ENCODE measurements at regions not wholly inside any gene's neighbourhood (a gene's known extent, or its start where the extent isn't known, plus 50 kb on each side); places are given as distances from the start of the nearest gene placed in this dataset.

DNA sequence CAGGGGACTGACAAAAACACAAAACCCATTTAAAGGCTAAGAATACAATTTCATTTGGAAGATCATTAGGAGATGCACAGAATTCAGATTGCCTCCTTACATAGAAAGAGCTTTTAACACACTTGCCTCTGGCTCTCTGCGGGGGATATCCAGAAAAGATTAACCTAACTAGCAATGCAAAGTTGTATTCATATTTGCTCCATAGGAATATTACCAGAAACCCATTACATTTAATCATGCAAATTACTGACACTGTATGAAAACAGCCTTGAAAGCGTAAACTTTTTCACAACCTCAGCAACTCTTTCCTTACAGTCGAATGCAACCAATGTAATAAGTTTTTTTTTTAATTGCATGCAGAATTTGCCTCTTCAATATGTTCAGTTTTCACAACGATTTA is 1087.3 kb upstream of the PRKX start:
- Mint-ChIP-seq H3K9me3 (ENCODE audit: low read depth, unreplicated experiment) (peaks cover 2% of the 10 kb centered on the region), H3K27me3 (ENCODE audit: unreplicated experiment) (no peaks in the 10 kb centered on the region), H3K36me3 (ENCODE audit: insufficient read depth, unreplicated experiment) (no peaks in the 10 kb centered on the region), H3K4me3 (ENCODE audit: low read depth, unreplicated experiment) (no peak overlapping the region), H3K4me1 (ENCODE audit: low read depth, unreplicated experiment) (no peaks in the 10 kb centered on the region), H3K27ac (ENCODE audit: unreplicated experiment) (no peak overlapping the region)
- intact Hi-C loops (cut with micrococcal nuclease; ENCODE audit: unreplicated experiment) = no loop called here
- no TSS peak for BruUV-seq (replicated peaks)
- CTCF ChIA-PET = no interaction called here
- TF ChIP-seq, protein P1, sequence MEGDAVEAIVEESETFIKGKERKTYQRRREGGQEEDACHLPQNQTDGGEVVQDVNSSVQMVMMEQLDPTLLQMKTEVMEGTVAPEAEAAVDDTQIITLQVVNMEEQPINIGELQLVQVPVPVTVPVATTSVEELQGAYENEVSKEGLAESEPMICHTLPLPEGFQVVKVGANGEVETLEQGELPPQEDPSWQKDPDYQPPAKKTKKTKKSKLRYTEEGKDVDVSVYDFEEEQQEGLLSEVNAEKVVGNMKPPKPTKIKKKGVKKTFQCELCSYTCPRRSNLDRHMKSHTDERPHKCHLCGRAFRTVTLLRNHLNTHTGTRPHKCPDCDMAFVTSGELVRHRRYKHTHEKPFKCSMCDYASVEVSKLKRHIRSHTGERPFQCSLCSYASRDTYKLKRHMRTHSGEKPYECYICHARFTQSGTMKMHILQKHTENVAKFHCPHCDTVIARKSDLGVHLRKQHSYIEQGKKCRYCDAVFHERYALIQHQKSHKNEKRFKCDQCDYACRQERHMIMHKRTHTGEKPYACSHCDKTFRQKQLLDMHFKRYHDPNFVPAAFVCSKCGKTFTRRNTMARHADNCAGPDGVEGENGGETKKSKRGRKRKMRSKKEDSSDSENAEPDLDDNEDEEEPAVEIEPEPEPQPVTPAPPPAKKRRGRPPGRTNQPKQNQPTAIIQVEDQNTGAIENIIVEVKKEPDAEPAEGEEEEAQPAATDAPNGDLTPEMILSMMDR (IDR thresholded peaks at IDR 0.05; ENCODE audit: unreplicated experiment) = no peak
- no peak for DNase-seq

DNA sequence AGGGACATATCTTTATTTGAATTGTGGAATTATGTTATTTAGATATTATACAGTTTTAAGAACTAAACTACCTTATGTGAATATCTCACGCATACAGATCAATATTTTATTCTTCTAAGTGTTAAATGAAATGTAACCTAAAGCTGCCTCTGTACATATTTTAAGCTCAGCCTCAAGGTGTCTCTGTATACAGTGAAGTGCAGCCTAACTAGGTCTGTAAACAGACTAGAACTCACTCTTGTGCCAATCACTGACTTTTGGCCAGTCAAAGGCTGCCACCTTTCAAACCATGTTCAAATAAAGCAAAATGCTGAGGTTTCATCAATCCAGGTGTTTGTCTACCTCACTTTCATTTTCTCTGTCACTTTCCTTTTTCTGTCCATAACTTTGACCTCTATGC is 1074.5 kb upstream of the PRKX start:
- TF ChIP-seq, protein P1 (IDR thresholded peaks at IDR 0.05; ENCODE audit: unreplicated experiment) = no peak

DNA sequence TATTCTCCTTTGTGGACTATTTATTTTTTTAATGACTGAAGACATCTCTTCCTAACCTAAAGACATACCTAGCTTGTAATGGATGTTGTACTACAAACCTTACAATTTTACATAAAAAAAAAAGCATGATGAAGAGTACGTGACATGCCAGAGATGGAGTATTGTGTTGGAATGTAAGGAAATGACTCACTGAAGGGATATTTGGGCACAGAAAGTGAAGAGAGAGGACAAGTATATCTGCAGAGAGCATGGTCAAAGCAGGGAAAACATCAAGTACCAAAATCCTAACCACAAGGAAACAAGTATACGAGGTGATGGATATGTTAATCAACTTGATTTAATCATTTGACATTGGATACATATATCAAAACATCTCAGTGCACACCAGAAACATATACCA is 1051.4 kb upstream of the PRKX start:
- H3K4me3 Mint-ChIP-seq (ENCODE audit: low read depth, unreplicated experiment) = no peak overlapping the region
- no peak for DNase-seq
- H3K9me3 Mint-ChIP-seq (ENCODE audit: low read depth, unreplicated experiment) = peaks cover 3% of the 10 kb centered on the region
- TF ChIP-seq, protein P1 (IDR thresholded peaks at IDR 0.05; ENCODE audit: unreplicated experiment) = no peak
- no peak overlapping the region for H3K27ac Mint-ChIP-seq (ENCODE audit: unreplicated experiment)
- H3K36me3 Mint-ChIP-seq (ENCODE audit: insufficient read depth, unreplicated experiment) = no peaks in the 10 kb centered on the region
- CTCF ChIA-PET = no interaction called here
- H3K4me1 Mint-ChIP-seq (ENCODE audit: low read depth, unreplicated experiment) = no peaks in the 10 kb centered on the region
- intact Hi-C loops (cut with micrococcal nuclease; ENCODE audit: unreplicated experiment) = no loop called here
- H3K27me3 Mint-ChIP-seq (ENCODE audit: unreplicated experiment) = no peaks in the 10 kb centered on the region
- no TSS peak for BruUV-seq (replicated peaks)

More for the DNA sequence above, 1074.5 kb upstream of the PRKX start:
- Mint-ChIP-seq H3K4me1 (ENCODE audit: low read depth, unreplicated experiment) (no peaks in the 10 kb centered on the region), H3K27ac (ENCODE audit: unreplicated experiment) (no peak overlapping the region), H3K9me3 (ENCODE audit: low read depth, unreplicated experiment) (no peaks in the 10 kb centered on the region), H3K36me3 (ENCODE audit: insufficient read depth, unreplicated experiment) (no peaks in the 10 kb centered on the region), H3K4me3 (ENCODE audit: low read depth, unreplicated experiment) (no peak overlapping the region), H3K27me3 (ENCODE audit: unreplicated experiment) (no peaks in the 10 kb centered on the region)
- CTCF ChIA-PET = no interaction called here
- intact Hi-C loops (cut with micrococcal nuclease; ENCODE audit: unreplicated experiment) = loop anchor here (2.0 to 10.0 kb wide), 2 partner anchors 233 to 325 kb away; no protein-coding TSS in a partner anchor
- no peak for DNase-seq
- BruUV-seq (replicated peaks) = no TSS peak

DNA sequence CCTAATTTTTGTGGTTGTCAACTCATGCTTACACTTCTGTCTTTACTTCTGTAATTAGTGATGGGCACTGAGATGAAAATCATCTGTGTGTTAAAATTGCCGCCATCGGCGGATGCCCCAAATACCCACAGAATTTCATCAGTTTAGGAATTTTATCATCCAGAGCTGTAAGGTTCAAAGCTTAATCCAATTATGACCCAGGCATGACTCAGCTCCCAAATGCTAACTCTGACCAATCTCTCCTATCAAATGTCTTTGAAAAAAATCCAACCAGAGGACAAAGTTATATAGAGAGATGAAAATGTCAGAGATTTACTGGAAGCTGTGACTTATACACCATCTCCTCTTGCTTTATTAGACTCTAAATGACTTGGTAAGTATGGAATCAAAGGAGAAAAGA is 1048.7 kb upstream of the PRKX start:
- Mint-ChIP-seq H3K4me1 (ENCODE audit: low read depth, unreplicated experiment) (no peaks in the 10 kb centered on the region), H3K27ac (ENCODE audit: unreplicated experiment) (no peak overlapping the region), H3K27me3 (ENCODE audit: unreplicated experiment) (no peaks in the 10 kb centered on the region), H3K9me3 (ENCODE audit: low read depth, unreplicated experiment) (peaks cover 3% of the 10 kb centered on the region), H3K4me3 (ENCODE audit: low read depth, unreplicated experiment) (no peak overlapping the region), H3K36me3 (ENCODE audit: insufficient read depth, unreplicated experiment) (no peaks in the 10 kb centered on the region)
- no peak for DNase-seq
- TF ChIP-seq, protein P1 (IDR thresholded peaks at IDR 0.05; ENCODE audit: unreplicated experiment) = no peak
- intact Hi-C loops (cut with micrococcal nuclease; ENCODE audit: unreplicated experiment) = no loop called here
- CTCF ChIA-PET = no interaction called here
- no TSS peak for BruUV-seq (replicated peaks)

Data from Calu3 (cell line).